ENCODE measurements at regions not wholly inside any gene's neighbourhood (a gene's known extent, or its start where the extent isn't known, plus 50 kb on each side); places are given as distances from the start of the nearest gene placed in this dataset.
"Not testable (repeated sequence)": the region's sequence is repeated elsewhere in the genome, so short reads cannot be mapped to it uniquely, and the experiment has no call there.

- not testable (repeated sequence) for TF ChIP-seq CTCF (IDR thresholded peaks at IDR 0.05); TP53 (CRISPR knock-in tag; IDR thresholded peaks at IDR 0.05); USF2 (CRISPR knock-in tag; IDR thresholded peaks at IDR 0.05); ZSCAN18 (CRISPR knock-in tag; IDR thresholded peaks at IDR 0.05); MLX (CRISPR knock-in tag; IDR thresholded peaks at IDR 0.05); ARID4B (CRISPR knock-in tag; IDR thresholded peaks at IDR 0.05; ENCODE audit: borderline replicate concordance); GRHL2 (CRISPR knock-in tag; IDR thresholded peaks at IDR 0.05; ENCODE audit: insufficient replicate concordance, severe bottlenecking); FOXK1 (CRISPR knock-in tag; IDR thresholded peaks at IDR 0.05); ZNF121 (CRISPR knock-in tag; IDR thresholded peaks at IDR 0.05)
Measured at GRCh38 chr1:120299433-120300057, 115.3 kb upstream of the NBPF8 start.

All from WTC11 (cell line).